ENCODE measurements at regions not wholly inside any gene's neighbourhood (a gene's known extent, or its start where the extent isn't known, plus 50 kb on each side); places are given as distances from the start of the nearest gene placed in this dataset.
A peak's percentile ranks its signal among the peaks of the same experiment; 100 is the strongest.
"Not testable (repeated sequence)": the region's sequence is repeated elsewhere in the genome, so short reads cannot be mapped to it uniquely, and the experiment has no call there.

DNA sequence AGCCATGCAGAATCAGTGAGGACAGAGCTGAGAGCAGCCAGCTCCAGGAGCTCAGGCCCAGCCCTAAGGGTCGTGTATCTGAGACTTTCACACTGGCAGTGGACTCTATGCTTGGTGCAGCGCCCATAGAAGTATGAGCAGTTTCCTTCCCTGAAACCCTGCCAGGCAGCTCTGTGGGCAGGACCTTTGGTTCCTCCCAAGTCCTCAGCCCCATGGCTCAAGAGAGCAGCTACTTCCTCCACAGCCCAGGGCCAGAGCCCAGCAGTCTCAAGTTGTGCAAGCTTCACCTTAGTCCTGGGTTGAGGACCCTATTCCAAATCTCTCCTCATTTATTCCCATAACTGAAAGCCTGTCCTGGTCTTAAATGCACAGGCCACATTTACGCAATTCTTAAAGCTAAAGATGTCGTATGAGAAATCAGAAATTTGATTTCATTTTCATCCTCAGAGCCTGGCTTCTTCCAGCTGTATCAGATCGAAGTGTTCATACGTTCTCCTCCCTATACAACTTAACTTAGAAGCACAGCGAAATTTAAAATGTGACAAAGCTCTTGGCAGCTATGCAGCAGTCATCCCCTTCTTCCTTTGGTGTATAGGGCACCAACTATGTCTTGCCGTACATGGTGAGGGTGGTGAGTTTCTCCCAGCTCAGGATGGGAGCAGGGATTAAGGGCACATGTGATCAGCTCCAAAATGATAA lies 1337.1 kb downstream of the RPIA start:
- not testable (repeated sequence) for H3K4me3 ChIP-seq (ENCODE audit: low read length in 2 of 2); H3K27ac ChIP-seq (replicated peaks; ENCODE audit: low read length); H3K23ac ChIP-seq (ENCODE audit: low read depth, low read length, poor library complexity); H2BK12ac ChIP-seq (ENCODE audit: low read length); H3K27me3 ChIP-seq (ENCODE audit: control insufficient read depth in 3 of 3, insufficient read depth in 3 of 3, low read depth in 1 of 3, low read length in 3 of 3); H3K18ac ChIP-seq (ENCODE audit: low read length); H3K4me1 ChIP-seq (ENCODE audit: control insufficient read depth in 2 of 2, insufficient read depth in 1 of 2, low read depth in 1 of 2, low read length in 2 of 2); H2AK5ac ChIP-seq (ENCODE audit: low read depth, low read length); H2BK5ac ChIP-seq (ENCODE audit: low read length); H3K79me1 ChIP-seq (ENCODE audit: low read depth, low read length); H3K9ac ChIP-seq (ENCODE audit: low read depth, low read length, poor library complexity); H3K14ac ChIP-seq (ENCODE audit: low read length); H4K91ac ChIP-seq (ENCODE audit: low read depth, low read length, poor library complexity); H2BK15ac ChIP-seq (ENCODE audit: low read length); H3K4me2 ChIP-seq (ENCODE audit: insufficient read depth, low read length, poor library complexity, severe bottlenecking); H2AFZ ChIP-seq (ENCODE audit: low read length); H3K4ac ChIP-seq (ENCODE audit: low read length); H3K36me3 ChIP-seq (replicated peaks in 1 of 2; ENCODE audit: control insufficient read depth in 2 of 2, insufficient read depth in 2 of 2, low read length in 2 of 2); DNase-seq (ENCODE audit: low spot score); H3K9me3 ChIP-seq (replicated peaks in 1 of 2; ENCODE audit: control insufficient read depth in 2 of 2, insufficient read depth in 1 of 2, low read depth in 1 of 2, low read length in 2 of 2); H4K8ac ChIP-seq (ENCODE audit: low read depth, low read length); H2BK120ac ChIP-seq (ENCODE audit: low read depth, low read length)
- no CpG with 5 or more reads among the region's 8 CpGs for WGBS, 2 donors (ENCODE audit: extremely low coverage in 2 of 2, insufficient read length in 2 of 2, insufficient replicate concordance in 1 of 2)

DNA sequence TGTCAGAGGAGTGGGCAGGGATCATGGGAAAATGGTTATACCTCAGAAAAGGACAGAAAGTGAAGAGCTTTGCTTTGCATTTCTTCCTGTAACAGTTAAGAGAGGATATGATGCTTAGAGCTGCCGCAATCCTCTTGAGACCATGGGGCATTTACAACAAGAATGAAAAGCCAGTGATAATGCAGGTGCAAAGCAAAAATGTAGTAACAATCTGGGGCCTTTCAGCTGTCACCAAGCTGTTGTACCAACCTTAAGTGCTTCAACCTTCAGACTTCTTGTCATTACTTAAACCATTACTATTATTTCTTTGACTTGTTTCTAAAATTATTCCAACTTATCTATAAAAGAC lies 1337.6 kb downstream of the RPIA start:
- not testable (repeated sequence) for H3K18ac ChIP-seq (ENCODE audit: low read length); H4K91ac ChIP-seq (ENCODE audit: low read depth, low read length, poor library complexity); H2BK5ac ChIP-seq (ENCODE audit: low read length); DNase-seq (ENCODE audit: low spot score); H3K9ac ChIP-seq (ENCODE audit: low read depth, low read length, poor library complexity); H2AK5ac ChIP-seq (ENCODE audit: low read depth, low read length); H3K4ac ChIP-seq (ENCODE audit: low read length); H3K4me1 ChIP-seq (ENCODE audit: control insufficient read depth in 2 of 2, insufficient read depth in 1 of 2, low read depth in 1 of 2, low read length in 2 of 2); H3K9me3 ChIP-seq (replicated peaks in 1 of 2; ENCODE audit: control insufficient read depth in 2 of 2, insufficient read depth in 1 of 2, low read depth in 1 of 2, low read length in 2 of 2); H3K36me3 ChIP-seq (replicated peaks in 1 of 2; ENCODE audit: control insufficient read depth in 2 of 2, insufficient read depth in 2 of 2, low read length in 2 of 2); H3K27me3 ChIP-seq (ENCODE audit: control insufficient read depth in 3 of 3, insufficient read depth in 3 of 3, low read depth in 1 of 3, low read length in 3 of 3); H2BK12ac ChIP-seq (ENCODE audit: low read length); H2BK15ac ChIP-seq (ENCODE audit: low read length); H4K8ac ChIP-seq (ENCODE audit: low read depth, low read length); H3K79me1 ChIP-seq (ENCODE audit: low read depth, low read length); H3K4me3 ChIP-seq (ENCODE audit: low read length in 2 of 2); H3K27ac ChIP-seq (replicated peaks; ENCODE audit: low read length); H3K4me2 ChIP-seq (ENCODE audit: insufficient read depth, low read length, poor library complexity, severe bottlenecking); H3K14ac ChIP-seq (ENCODE audit: low read length); H2AFZ ChIP-seq (ENCODE audit: low read length); H3K23ac ChIP-seq (ENCODE audit: low read depth, low read length, poor library complexity); H2BK120ac ChIP-seq (ENCODE audit: low read depth, low read length)
- no CpG with 5 or more reads among the region's 1 CpG for WGBS, 2 donors (ENCODE audit: extremely low coverage in 2 of 2, insufficient read length in 2 of 2, insufficient replicate concordance in 1 of 2)

DNA sequence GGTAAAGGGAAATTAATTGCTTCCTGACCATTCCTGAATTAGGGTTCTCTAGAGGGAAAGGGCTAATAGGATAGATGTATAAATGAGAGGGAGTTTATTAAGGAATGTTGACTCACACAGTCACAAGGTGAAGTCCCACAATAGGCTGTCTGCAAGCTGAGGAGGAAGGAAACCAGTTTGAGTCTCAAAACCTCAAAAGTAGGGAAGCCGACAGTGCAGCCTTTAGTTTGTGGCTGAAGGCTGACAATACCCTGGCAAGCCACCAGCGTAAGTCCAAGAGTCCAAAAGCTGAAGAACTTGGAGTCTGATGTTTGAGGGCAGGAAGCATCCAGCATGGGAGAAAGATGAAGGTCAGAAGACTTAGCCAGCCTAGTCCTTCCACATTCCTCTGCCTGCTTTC lies 1340.8 kb downstream of the RPIA start:
- H3K36me3 ChIP-seq (replicated peaks in 1 of 2; ENCODE audit: control insufficient read depth in 2 of 2, insufficient read depth in 2 of 2, low read length in 2 of 2); H3K4me1 ChIP-seq (ENCODE audit: control insufficient read depth in 2 of 2, insufficient read depth in 1 of 2, low read depth in 1 of 2, low read length in 2 of 2); H3K79me1 ChIP-seq (ENCODE audit: low read depth, low read length); H4K8ac ChIP-seq (ENCODE audit: low read depth, low read length); H2BK12ac ChIP-seq (ENCODE audit: low read length); H4K91ac ChIP-seq (ENCODE audit: low read depth, low read length, poor library complexity); H3K4me2 ChIP-seq (ENCODE audit: insufficient read depth, low read length, poor library complexity, severe bottlenecking); H3K9me3 ChIP-seq (replicated peaks in 1 of 2; ENCODE audit: control insufficient read depth in 2 of 2, insufficient read depth in 1 of 2, low read depth in 1 of 2, low read length in 2 of 2); H2AFZ ChIP-seq (ENCODE audit: low read length); H3K18ac ChIP-seq (ENCODE audit: low read length); DNase-seq (ENCODE audit: low spot score); H3K4ac ChIP-seq (ENCODE audit: low read length); H3K14ac ChIP-seq (ENCODE audit: low read length); H2BK5ac ChIP-seq (ENCODE audit: low read length); H2BK120ac ChIP-seq (ENCODE audit: low read depth, low read length); H2AK5ac ChIP-seq (ENCODE audit: low read depth, low read length); H3K4me3 ChIP-seq (ENCODE audit: low read length in 2 of 2); H3K23ac ChIP-seq (ENCODE audit: low read depth, low read length, poor library complexity); H3K27me3 ChIP-seq (ENCODE audit: control insufficient read depth in 3 of 3, insufficient read depth in 3 of 3, low read depth in 1 of 3, low read length in 3 of 3); H3K9ac ChIP-seq (ENCODE audit: low read depth, low read length, poor library complexity); H3K27ac ChIP-seq (replicated peaks; ENCODE audit: low read length); H2BK15ac ChIP-seq (ENCODE audit: low read length): not testable (repeated sequence)
- no CpG with 5 or more reads among the region's 2 CpGs for WGBS, 2 donors (ENCODE audit: extremely low coverage in 2 of 2, insufficient read length in 2 of 2, insufficient replicate concordance in 1 of 2)

GRCh38 chr2:90036335-90036734 lies 1344.9 kb downstream of the RPIA start:
- not testable (repeated sequence) for H3K14ac ChIP-seq (ENCODE audit: low read length); H3K9me3 ChIP-seq (replicated peaks in 1 of 2; ENCODE audit: control insufficient read depth in 2 of 2, insufficient read depth in 1 of 2, low read depth in 1 of 2, low read length in 2 of 2); H3K4me3 ChIP-seq (ENCODE audit: low read length in 2 of 2); H3K4me1 ChIP-seq (ENCODE audit: control insufficient read depth in 2 of 2, insufficient read depth in 1 of 2, low read depth in 1 of 2, low read length in 2 of 2); H2AK5ac ChIP-seq (ENCODE audit: low read depth, low read length); H3K36me3 ChIP-seq (replicated peaks in 1 of 2; ENCODE audit: control insufficient read depth in 2 of 2, insufficient read depth in 2 of 2, low read length in 2 of 2); H3K79me1 ChIP-seq (ENCODE audit: low read depth, low read length); H3K4me2 ChIP-seq (ENCODE audit: insufficient read depth, low read length, poor library complexity, severe bottlenecking); H3K18ac ChIP-seq (ENCODE audit: low read length); H2BK120ac ChIP-seq (ENCODE audit: low read depth, low read length); H3K27ac ChIP-seq (replicated peaks; ENCODE audit: low read length); H4K91ac ChIP-seq (ENCODE audit: low read depth, low read length, poor library complexity); H3K27me3 ChIP-seq (ENCODE audit: control insufficient read depth in 3 of 3, insufficient read depth in 3 of 3, low read depth in 1 of 3, low read length in 3 of 3); H2AFZ ChIP-seq (ENCODE audit: low read length); H3K9ac ChIP-seq (ENCODE audit: low read depth, low read length, poor library complexity); H2BK12ac ChIP-seq (ENCODE audit: low read length); H4K8ac ChIP-seq (ENCODE audit: low read depth, low read length); H2BK5ac ChIP-seq (ENCODE audit: low read length); H3K23ac ChIP-seq (ENCODE audit: low read depth, low read length, poor library complexity); H2BK15ac ChIP-seq (ENCODE audit: low read length); H3K4ac ChIP-seq (ENCODE audit: low read length)
- WGBS, 2 donors (ENCODE audit: extremely low coverage in 2 of 2, insufficient read length in 2 of 2, insufficient replicate concordance in 1 of 2), result no CpG with 5 or more reads among the region's 1 CpG
- peak; percentile 8 for DNase-seq (ENCODE audit: low spot score)
